Bronchial epithelial cell (primary cell): ENCODE measurements at regions not wholly inside any gene's neighbourhood (a gene's known extent, or its start where the extent isn't known, plus 50 kb on each side); places are given as distances from the start of the nearest gene placed in this dataset.

ENCODE experiments used
- DNase-seq: peaks from one replicate; pipeline ENCODE4 v3.0.0-alpha.2; 2010; ENCODE audit warnings: low read depth
- FAIRE-seq: peaks from 2 replicates; lab custom pipeline; 2011; peaks lifted over from hg19 to GRCh38; lab: Jason Lieb, UNC
- H3K27me3 ChIP-seq: 2 replicates; pipeline ENCODE4 v1.5.1; 2011; ENCODE audit warnings: low read length; ENCODE audit not compliant: control insufficient read depth, insufficient read depth
- H3K36me3 ChIP-seq: 2 replicates; pipeline ENCODE4 v1.5.1; 2011; ENCODE audit warnings: low read length; ENCODE audit not compliant: control insufficient read depth, insufficient read depth
- H3K4me3 ChIP-seq: 2 replicates; pipeline ENCODE4 v1.5.1; 2011; ENCODE audit warnings: mild to moderate bottlenecking, low read depth, low read length, control low read depth
- CTCF ChIP-seq: IDR thresholded peaks from 2 replicates; pipeline ENCODE4 v1.5.1; 2011; ENCODE audit warnings: mild to moderate bottlenecking, moderate library complexity, low read length, control low read depth, inconsistent platforms; ENCODE audit not compliant: insufficient read depth, severe bottlenecking

GRCh38 chr2:58313926-58314325 is 72.8 kb upstream of the FANCL start:
- no peak for TF ChIP-seq CTCF
- DNase-seq, result no peak
- FAIRE-seq, result no peak

GRCh38 chr2:58308435-58308834 is 67.3 kb upstream of the FANCL start:
- Histone ChIP-seq H3K4me3 (no peak overlapping the region), H3K27me3 (no peaks in the 10 kb centered on the region), H3K36me3 (no peaks in the 10 kb centered on the region)
- no peak for TF ChIP-seq CTCF
- no peak for DNase-seq
- no peak for FAIRE-seq

More at GRCh38 chr2:58313926-58314325, 72.8 kb upstream of the FANCL start:
- Histone ChIP-seq H3K27me3 (no peaks in the 10 kb centered on the region), H3K4me3 (no peak overlapping the region), H3K36me3 (no peaks in the 10 kb centered on the region)

GRCh38 chr2:58304843-58305242 is 63.7 kb upstream of the FANCL start:
- Histone ChIP-seq H3K27me3 (no peaks in the 10 kb centered on the region), H3K4me3 (no peak overlapping the region), H3K36me3 (no peaks in the 10 kb centered on the region)
- no peak for FAIRE-seq
- DNase-seq, result no peak
- TF ChIP-seq CTCF, result no peak

GRCh38 chr2:58299123-58299522 is 58.0 kb upstream of the FANCL start:
- no peaks in the 10 kb centered on the region for H3K27me3 ChIP-seq
- no peak for TF ChIP-seq CTCF
- DNase-seq, result no peak
- FAIRE-seq, result no peak
- H3K4me3 ChIP-seq, result no peak overlapping the region
- H3K36me3 ChIP-seq, result no peaks in the 10 kb centered on the region

- no peak overlapping the region for H3K4me3 ChIP-seq
- H3K27me3 ChIP-seq, result no peaks in the 10 kb centered on the region
- FAIRE-seq, result no peak
- H3K36me3 ChIP-seq, result no peaks in the 10 kb centered on the region
- TF ChIP-seq CTCF, result no peak
- DNase-seq, result no peak
These were observed 51.9 kb upstream of the FANCL start for GRCh38 chr2:58293056-58293455.

- FAIRE-seq (no peak), DNase-seq (no peak)
- H3K27me3 ChIP-seq, result no peaks in the 10 kb centered on the region
- no peak overlapping the region for H3K4me3 ChIP-seq
- no peaks in the 10 kb centered on the region for H3K36me3 ChIP-seq
- no peak for TF ChIP-seq CTCF
These were observed 50.8 kb upstream of the FANCL start for GRCh38 chr2:58291726-58292438.
